Psoas muscle (tissue), 7 donors: ENCODE measurements at regions not wholly inside any gene's neighbourhood (a gene's known extent, or its start where the extent isn't known, plus 50 kb on each side); places are given as distances from the start of the nearest gene placed in this dataset.
A peak's percentile ranks its signal among the peaks of the same experiment; 100 is the strongest.

ENCODE experiments used
- ATAC-seq, 4 donors: fragments of 200-7000 bp; cut with Tn5 transposase; one replicate each; pipeline ENCODE4 v1.9.1; 2020; ENCODE audit warnings: moderate library complexity in 3 of 4, mild to moderate bottlenecking in 2 of 4
- DNase-seq, 2 donors: peaks; one replicate each; pipeline ENCODE4 v3.0.0-alpha.2; 2020
- H3K27ac ChIP-seq: fragments of 200-600 bp; one replicate; pipeline ENCODE4 v1.8.0; 2022
- H3K27me3 ChIP-seq, 3 donors: fragments of 200-600 bp in 1 of 3; one replicate each; pipeline versions ENCODE4 v1.6.1 to v1.8.0; 2013 to 2022; ENCODE audit warnings: low read length in 2 of 3, mild to moderate bottlenecking in 2 of 3, moderate library complexity in 1 of 3; ENCODE audit not compliant: insufficient read depth in 3 of 3
- H3K36me3 ChIP-seq, 2 donors: fragments of 200-600 bp in 1 of 2; one replicate each; pipeline versions ENCODE4 v1.6.1 to v1.8.0; 2013 to 2022; ENCODE audit warnings: low read depth in 1 of 2, mild to moderate bottlenecking in 1 of 2, moderate library complexity in 1 of 2; ENCODE audit not compliant: insufficient read depth in 1 of 2
- H3K4me1 ChIP-seq: fragments of 200-600 bp; one replicate; pipeline ENCODE4 v1.8.0; 2022
- H3K4me3 ChIP-seq: fragments of 200-600 bp; one replicate; pipeline ENCODE4 v1.8.0; 2022; ENCODE audit warnings: mild to moderate bottlenecking
- H3K9me3 ChIP-seq: fragments of 200-600 bp; one replicate; pipeline ENCODE4 v1.8.0; 2022
- CTCF ChIP-seq: fragments of 200-600 bp; IDR thresholded peaks from one replicate; pipeline ENCODE4 v1.8.0; 2022; ENCODE audit warnings: antibody characterized with exemption
- WGBS, 3 donors: extraction: QIAGEN DNeasy Blood & Tissue Kit; methylation state at CpG; one replicate each; pipeline versions ENCODE4 v1.1.6 to v1.1.7; 2013; 5-methylcytosine and 5-hydroxymethylcytosine counted together
- intact Hi-C, 2 donors: fragments of 100-400 bp; cut with DNase I; formaldehyde crosslinking; loops; one replicate each; pipeline versions ENCODE4 v1.11.0 to v1.14.2; 2022
- donor health status: healthy with polysubstance abuse.
- donor health status: DM: no; HTN: no; CAD: no; lungs with moderate emphysema.
- donor health status: Bipolar disorder and iron deficiency.
- donor health status: healthy.
- donor health status: DM: yes; HTN: yes; CAD: no.
- donor health status: DM: no; HTN: no; CAD: no.
- donor health status: DM: yes; HTN: yes; CAD: no.

DNA sequence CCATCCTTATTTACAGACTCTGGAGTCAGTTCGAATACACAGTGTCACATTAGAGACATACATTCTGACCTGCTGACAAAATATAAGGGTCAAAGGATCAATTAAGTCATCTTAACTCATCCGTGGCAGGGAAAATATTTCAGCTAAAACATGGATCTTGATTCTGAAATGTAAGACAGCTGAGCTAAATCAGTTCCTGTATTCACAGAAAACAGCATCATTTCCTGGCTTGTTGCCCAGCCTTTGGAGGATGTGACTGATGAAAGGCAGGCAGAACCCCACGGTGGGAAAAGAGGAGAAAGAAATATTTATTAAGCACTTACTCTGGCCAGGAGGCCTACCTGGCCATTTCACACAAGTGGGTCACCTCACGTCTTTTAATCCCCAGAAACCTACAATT, 101.9 kb downstream of the GAS2L3 start:
- Histone ChIP-seq H3K9me3 (no peaks in the 10 kb centered on the region), H3K4me1 (no peaks in the 10 kb centered on the region), H3K27ac (no peak overlapping the region), H3K36me3 (no peaks in the 10 kb centered on the region), H3K27me3 (peaks cover 0 to 4% (median 0%) of the 10 kb centered on the region in 3 donors), H3K4me3 (no peak overlapping the region)
- 15 to 19% (median 17%) methylated on average over 4 of the region's 4 CpGs for WGBS, 3 donors
- intact Hi-C loops = no loop called here
- ATAC-seq (no peak), DNase-seq (peak in 1 of 2 donors; percentile 18)
- no peak for TF ChIP-seq CTCF

DNA sequence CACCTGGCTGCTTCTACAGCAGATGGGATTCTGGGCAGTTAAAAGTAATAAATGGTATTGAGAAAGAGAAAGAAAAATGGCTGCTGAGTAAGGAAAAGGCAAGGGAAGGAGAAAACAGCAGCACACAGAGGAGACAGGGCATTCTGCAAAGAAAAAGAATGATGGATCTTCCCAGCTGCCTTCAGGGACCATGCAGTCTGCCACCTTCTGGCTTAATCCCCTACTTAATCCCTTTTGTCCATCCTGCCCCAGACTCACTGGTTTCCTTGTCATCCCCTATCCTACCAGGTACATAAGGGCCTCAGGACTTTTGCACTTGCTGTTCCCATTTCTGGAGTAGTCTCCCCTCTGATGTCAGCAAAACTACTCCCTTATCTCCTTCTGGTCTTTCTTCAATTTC, 107.6 kb downstream of the GAS2L3 start:
- H3K36me3 ChIP-seq = no peaks in the 10 kb centered on the region
- no peaks in the 10 kb centered on the region for H3K4me1 ChIP-seq
- peaks cover 0 to 2% (median 0%) of the 10 kb centered on the region in 3 donors for H3K27me3 ChIP-seq
- DNase-seq (no peak), ATAC-seq (no peak)
- H3K9me3 ChIP-seq = no peaks in the 10 kb centered on the region
- intact Hi-C loops = no loop called here
- TF ChIP-seq CTCF = no peak
- no peak overlapping the region for H3K27ac ChIP-seq
- no peak overlapping the region for H3K4me3 ChIP-seq

DNA sequence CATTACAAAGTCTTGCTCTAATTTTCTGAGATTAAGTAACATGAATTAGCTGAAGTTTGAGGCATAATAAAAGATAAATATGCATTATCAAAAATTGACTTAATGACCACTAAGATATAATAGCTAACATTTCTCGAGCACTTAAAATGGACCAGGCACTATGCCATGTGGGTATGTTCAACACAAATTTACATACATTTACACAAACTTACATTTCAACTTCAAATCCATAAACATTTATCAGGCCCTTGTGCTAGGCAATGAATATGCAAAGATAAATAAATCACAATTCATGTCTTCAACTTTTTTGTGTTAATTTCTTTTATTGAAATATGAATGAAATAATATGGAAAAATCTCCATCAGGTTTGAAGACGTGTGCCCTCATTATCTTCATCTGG, 108.7 kb downstream of the GAS2L3 start:
- H3K27ac ChIP-seq = no peak overlapping the region
- TF ChIP-seq CTCF = no peak
- 70 to 84% (median 76%) methylated on average over 2 of the region's 2 CpGs for WGBS, 3 donors
- peaks cover 0 to 2% (median 0%) of the 10 kb centered on the region in 3 donors for H3K27me3 ChIP-seq
- intact Hi-C loops = no loop called here
- DNase-seq (no peak), ATAC-seq (no peak)
- H3K4me1 ChIP-seq = no peaks in the 10 kb centered on the region
- no peak overlapping the region for H3K4me3 ChIP-seq
- H3K9me3 ChIP-seq = no peaks in the 10 kb centered on the region
- H3K36me3 ChIP-seq = no peaks in the 10 kb centered on the region

DNA sequence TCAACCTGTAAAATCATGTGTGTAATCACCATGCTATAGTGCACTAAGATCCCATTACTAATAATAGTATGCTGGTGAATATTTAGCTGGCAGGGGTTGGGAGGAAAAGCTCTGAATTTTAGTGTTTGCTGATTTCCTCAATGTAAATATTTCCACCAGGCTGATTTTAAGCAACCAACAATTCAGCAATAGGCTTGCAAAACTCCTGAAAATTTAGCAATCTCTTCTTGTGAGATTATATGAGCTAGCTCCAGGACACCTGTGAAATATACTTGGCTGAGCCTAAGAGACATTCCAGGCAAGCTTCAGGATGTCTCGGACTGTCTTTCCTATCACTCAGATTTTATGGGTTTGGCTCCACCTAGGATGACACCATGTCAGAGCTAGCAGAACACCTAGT, 106.9 kb upstream of the ANO4 start:
- intact Hi-C loops = no loop called here
- no peak for TF ChIP-seq CTCF
- no peaks in the 10 kb centered on the region for H3K9me3 ChIP-seq
- H3K27me3 ChIP-seq = no peaks in the 10 kb centered on the region
- no peaks in the 10 kb centered on the region for H3K4me1 ChIP-seq
- H3K36me3 ChIP-seq = no peaks in the 10 kb centered on the region
- DNase-seq (no peak), ATAC-seq (no peak)
- no peak overlapping the region for H3K4me3 ChIP-seq
- WGBS, 3 donors = 64 to 74% (median 73%) methylated on average over 1 of the region's 1 CpG
- no peak overlapping the region for H3K27ac ChIP-seq

DNA sequence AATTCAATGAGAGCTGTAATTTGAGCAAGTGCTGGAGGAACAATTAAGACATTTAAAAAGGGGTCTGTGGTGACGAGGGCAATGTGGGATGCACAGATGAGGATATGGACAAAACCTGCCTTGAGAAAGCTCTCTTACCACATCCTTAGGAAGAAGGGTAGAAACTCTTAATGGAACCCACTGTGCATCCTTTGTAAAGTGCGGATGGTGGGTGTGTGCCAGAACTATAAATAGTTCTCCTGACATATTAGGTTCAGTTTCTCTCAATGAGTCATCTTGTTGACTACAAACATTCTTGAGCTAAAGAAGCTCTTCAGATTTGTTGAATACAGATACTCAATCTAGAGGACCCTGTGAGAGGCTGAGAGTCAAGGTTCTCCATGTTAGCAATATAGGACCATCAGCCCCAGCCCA, 106.1 kb upstream of the ANO4 start:
- no peak overlapping the region for H3K27ac ChIP-seq
- intact Hi-C loops = no loop called here
- H3K4me3 ChIP-seq = no peak overlapping the region
- no peak for ATAC-seq
- H3K27me3 ChIP-seq = no peaks in the 10 kb centered on the region
- no peaks in the 10 kb centered on the region for H3K9me3 ChIP-seq
- no peaks in the 10 kb centered on the region for H3K4me1 ChIP-seq
- 58 to 65% (median 59%) methylated on average over 2 of the region's 2 CpGs for WGBS, 3 donors
- no peak for TF ChIP-seq CTCF
- DNase-seq = no peak
- no peaks in the 10 kb centered on the region for H3K36me3 ChIP-seq
